Retinal pigment epithelial cell (primary cell): ENCODE measurements at regions not wholly inside any gene's neighbourhood (a gene's known extent, or its start where the extent isn't known, plus 50 kb on each side); places are given as distances from the start of the nearest gene placed in this dataset.

ENCODE experiments used
- DNase-seq: peaks from one replicate; pipeline ENCODE4 v3.0.0-alpha.2; 2010; ENCODE audit warnings: low read depth
- H3K4me3 ChIP-seq: 2 replicates; pipeline ENCODE4 v1.5.1; 2011; ENCODE audit warnings: mild to moderate bottlenecking, low read length, control low read depth, moderate library complexity
- CTCF ChIP-seq: conservative IDR thresholded peaks from 2 replicates; pipeline ENCODE4 v1.5.1; 2011; ENCODE audit warnings: low read depth, low read length, control low read depth, inconsistent platforms

GRCh38 chr9:89797937-89798455, 193.2 kb downstream of the GADD45G start:
- H3K4me3 ChIP-seq: no peak overlapping the region
- no peak for DNase-seq
- TF ChIP-seq CTCF: no peak

GRCh38 chr9:89798547-89799120, 193.8 kb downstream of the GADD45G start:
- TF ChIP-seq CTCF: no peak
- no peak overlapping the region for H3K4me3 ChIP-seq
- DNase-seq: no peak

GRCh38 chr9:89799221-89799620, 194.4 kb downstream of the GADD45G start:
- DNase-seq: peak; percentile 7
- TF ChIP-seq CTCF: no peak
- no peak overlapping the region for H3K4me3 ChIP-seq

DNA sequence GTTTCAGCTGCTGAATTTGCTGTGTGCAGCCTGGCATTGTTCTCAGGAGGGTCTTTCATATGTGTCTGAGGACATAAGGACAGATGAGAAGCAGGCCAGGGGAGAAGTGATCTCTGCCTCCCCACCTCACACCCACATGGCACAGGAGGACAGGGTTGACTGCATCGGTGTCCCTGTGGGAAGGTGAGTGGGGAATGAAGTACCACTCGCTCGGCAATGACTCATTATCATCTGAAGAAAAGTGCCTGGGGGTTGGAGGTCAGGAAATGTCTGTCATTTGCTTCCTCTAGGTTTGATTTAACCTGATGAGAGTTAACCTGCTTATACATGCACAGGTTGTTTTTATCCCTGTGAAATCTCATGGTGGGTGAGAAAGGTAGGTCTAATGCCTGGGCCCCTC, 195.0 kb downstream of the GADD45G start:
- no peak overlapping the region for H3K4me3 ChIP-seq
- no peak for DNase-seq

DNA sequence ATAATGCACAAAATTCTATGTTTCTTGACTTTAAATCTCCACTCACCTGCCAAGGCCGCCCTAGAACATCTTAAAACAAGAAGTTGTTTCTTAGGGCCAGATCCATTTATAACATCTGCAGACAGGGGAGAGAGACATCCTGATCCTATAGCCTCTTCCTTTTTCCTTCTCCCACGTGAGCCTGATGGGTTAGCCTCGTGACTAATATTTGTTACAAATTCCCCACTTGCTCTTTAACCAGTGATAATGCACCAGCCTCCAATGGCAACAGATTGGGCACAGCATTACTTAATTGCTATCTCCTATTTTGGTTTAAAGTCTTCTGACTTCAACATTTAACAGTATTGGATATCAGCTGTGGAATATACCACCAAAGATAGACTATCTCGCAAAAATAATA, 196.5 kb downstream of the GADD45G start:
- no peak for TF ChIP-seq CTCF
- no peak for DNase-seq
- H3K4me3 ChIP-seq: no peak overlapping the region

More for the DNA sequence above, 195.0 kb downstream of the GADD45G start:
- TF ChIP-seq CTCF: no peak

DNA sequence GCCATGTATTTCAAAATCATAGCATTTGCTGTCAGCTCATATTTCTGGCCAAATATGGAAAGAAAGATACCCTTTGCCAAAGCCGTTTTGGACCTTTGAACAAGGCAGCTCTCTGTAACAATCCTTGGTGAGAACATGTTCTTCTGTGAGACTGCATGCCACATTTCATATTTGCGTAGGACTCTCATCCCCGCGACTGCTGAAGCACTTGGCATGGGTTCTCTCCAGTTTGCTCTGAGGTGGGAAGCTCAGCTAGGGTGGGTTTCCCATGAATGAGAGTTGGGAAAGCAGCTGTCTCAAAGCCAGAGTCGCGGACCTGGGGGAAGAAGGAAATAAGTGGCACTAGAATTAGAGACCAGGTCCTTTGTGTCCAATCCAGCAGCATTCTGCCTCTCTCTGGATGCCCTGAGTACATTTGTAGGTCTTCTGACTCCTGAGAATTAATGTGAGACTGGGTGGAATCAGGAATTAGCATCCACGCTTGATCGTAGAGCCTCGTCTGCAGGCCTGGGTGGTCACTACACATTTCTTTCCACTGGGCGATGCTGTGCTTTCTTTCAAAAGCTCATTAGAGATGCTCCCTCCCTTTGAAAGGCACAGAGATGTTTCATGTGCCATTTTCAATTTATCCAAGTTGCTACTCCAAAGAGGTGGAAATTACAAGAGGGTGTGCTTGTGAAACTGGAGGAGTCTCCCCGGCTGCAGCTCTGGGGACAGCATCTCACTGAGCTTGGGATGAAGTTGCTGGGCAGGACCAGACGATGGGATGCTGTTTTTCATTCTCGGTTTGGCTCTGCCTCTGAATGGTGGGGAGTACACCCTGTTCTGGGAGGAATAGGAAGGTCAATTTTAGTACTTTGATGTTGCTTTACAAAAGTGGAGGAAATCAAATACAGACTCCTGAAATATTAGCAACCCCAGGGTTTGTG, 197.2 kb downstream of the GADD45G start:
- DNase-seq: no peak
- no peak overlapping the region for H3K4me3 ChIP-seq
- TF ChIP-seq CTCF: no peak
